MM.1S (cell line): ENCODE measurements at regions not wholly inside any gene's neighbourhood (a gene's known extent, or its start where the extent isn't known, plus 50 kb on each side); places are given as distances from the start of the nearest gene placed in this dataset.

Experiments
- DNase-seq: peaks from one replicate; pipeline ENCODE4 v3.0.0-alpha.2; 2015
- H2AFZ ChIP-seq: fragments of 300-600 bp; sonication (generic); 2 replicates; pipeline ENCODE4 v1.6.0; 2016; ENCODE audit warnings: antibody characterized with exemption, low read length
- H3F3A ChIP-seq: fragments of 300-600 bp; sonication (generic); 2 replicates; pipeline ENCODE4 v1.6.1; 2016; ENCODE audit warnings: mild to moderate bottlenecking, antibody characterized with exemption, low read length, moderate library complexity, mixed read lengths; ENCODE audit not compliant: insufficient read depth
- H3K27ac ChIP-seq: fragments of 300-600 bp; sonication (generic); 2 replicates; pipeline ENCODE4 v1.5.1; 2016; ENCODE audit warnings: mild to moderate bottlenecking, low read length
- H3K27me3 ChIP-seq: fragments of 300-600 bp; sonication (generic); replicated peaks from 2 replicates; pipeline ENCODE4 v1.6.0; 2016; ENCODE audit warnings: low read length; ENCODE audit not compliant: insufficient read depth
- H3K36me3 ChIP-seq: fragments of 300-600 bp; sonication (generic); replicated peaks from 2 replicates; pipeline ENCODE4 v1.6.1; 2016; ENCODE audit warnings: mild to moderate bottlenecking, low read length, mixed read lengths; ENCODE audit not compliant: insufficient read depth
- H3K4me1 ChIP-seq: fragments of 300-600 bp; sonication (generic); 2 replicates; pipeline ENCODE4 v1.6.1; 2016; ENCODE audit warnings: low read length, mixed read lengths
- H3K4me2 ChIP-seq: fragments of 300-600 bp; sonication (generic); 2 replicates; pipeline ENCODE4 v1.6.0; 2016; ENCODE audit warnings: low read depth, low read length
- H3K4me3 ChIP-seq: fragments of 300-600 bp; sonication (generic); 2 replicates; pipeline ENCODE4 v1.5.1; 2016; ENCODE audit warnings: low read length, mixed read lengths
- H3K79me2 ChIP-seq: fragments of 300-600 bp; sonication (generic); 2 replicates; pipeline ENCODE4 v1.6.1; 2016; ENCODE audit warnings: mixed run types, low read length, mixed read lengths
- H3K9ac ChIP-seq: fragments of 300-600 bp; sonication (generic); 2 replicates; pipeline ENCODE4 v1.6.1; 2016; ENCODE audit warnings: low read length, mixed read lengths
- H3K9me2 ChIP-seq: fragments of 300-600 bp; sonication (generic); replicated peaks from 2 replicates; pipeline ENCODE4 v1.6.1; 2016; ENCODE audit warnings: mild to moderate bottlenecking, low read length, mixed read lengths; ENCODE audit not compliant: insufficient read depth
- H3K9me3 ChIP-seq: fragments of 300-600 bp; sonication (generic); replicated peaks from 2 replicates; pipeline ENCODE4 v1.6.1; 2016; ENCODE audit warnings: mild to moderate bottlenecking, low read length, mixed read lengths; ENCODE audit not compliant: insufficient read depth
- H4K20me1 ChIP-seq: fragments of 300-600 bp; sonication (generic); 2 replicates; pipeline ENCODE4 v1.6.1; 2016; ENCODE audit warnings: mild to moderate bottlenecking, low read length, moderate library complexity, mixed read lengths; ENCODE audit not compliant: insufficient read depth
- CTCF ChIP-seq: fragments of 300-600 bp; sonication (generic); IDR thresholded peaks from 2 replicates; pipeline ENCODE4 v1.5.1; 2016; ENCODE audit warnings: antibody characterized with exemption, low read length, mixed read lengths
- EZH2 ChIP-seq: fragments of 300-600 bp; sonication (generic); optimal IDR thresholded peaks from 2 replicates; pipeline ENCODE3; 2017; ENCODE audit warnings: low read depth, mild to moderate bottlenecking, antibody characterized with exemption, low read length, mixed read lengths
- EZH2phosphoT487 ChIP-seq: fragments of 300-600 bp; sonication (generic); IDR thresholded peaks from 2 replicates; pipeline ENCODE4 v1.6.1; 2018; ENCODE audit warnings: antibody characterized with exemption, low read length

GRCh38 chr5:56443826-56444225, 210.7 kb upstream of the ANKRD55 start:
- no peak overlapping the region for H3K4me2 ChIP-seq
- H2AFZ ChIP-seq = no peak overlapping the region

GRCh38 chr5:56440871-56441740, 208.0 kb upstream of the ANKRD55 start:
- TF ChIP-seq EZH2 (no peak), EZH2phosphoT487 (no peak), CTCF (no peak)
- Histone ChIP-seq H4K20me1 (no peaks in the 10 kb centered on the region), H2AFZ (no peak overlapping the region), H3K9me3 (no peaks in the 10 kb centered on the region), H3K9me2 (no peaks in the 10 kb centered on the region), H3K27me3 (no peaks in the 10 kb centered on the region), H3K4me1 (peaks cover 7% of the 10 kb centered on the region), H3K36me3 (no peaks in the 10 kb centered on the region), H3K79me2 (no peaks in the 10 kb centered on the region), H3K9ac (no peak overlapping the region), H3K4me2 (no peak overlapping the region), H3F3A (peaks cover 8% of the 10 kb centered on the region; the same call in 1 of the 2 replicates), H3K27ac (no peak overlapping the region), H3K4me3 (no peak overlapping the region)
- no peak for DNase-seq

More at GRCh38 chr5:56443826-56444225, 210.7 kb upstream of the ANKRD55 start:
- no peak overlapping the region for H3K27ac ChIP-seq
- TF ChIP-seq EZH2phosphoT487 (no peak), EZH2 (no peak), CTCF (no peak)
- no peaks in the 10 kb centered on the region for H3K79me2 ChIP-seq
- DNase-seq = no peak
- H3K27me3 ChIP-seq = no peaks in the 10 kb centered on the region
- no peaks in the 10 kb centered on the region for H3K9me2 ChIP-seq
- H3K4me3 ChIP-seq = no peak overlapping the region
- no peaks in the 10 kb centered on the region for H3K36me3 ChIP-seq
- no peaks in the 10 kb centered on the region for H4K20me1 ChIP-seq
- H3F3A ChIP-seq = no peaks in the 10 kb centered on the region
- H3K4me1 ChIP-seq = no peaks in the 10 kb centered on the region
- H3K9ac ChIP-seq = no peak overlapping the region
- H3K9me3 ChIP-seq = no peaks in the 10 kb centered on the region

- H3K36me3 ChIP-seq = no peaks in the 10 kb centered on the region
- TF ChIP-seq EZH2phosphoT487 (no peak), EZH2 (no peak), CTCF (no peak)
- no peak overlapping the region for H3K4me2 ChIP-seq
- no peak overlapping the region for H2AFZ ChIP-seq
- no peaks in the 10 kb centered on the region for H3K9me2 ChIP-seq
- H3K9me3 ChIP-seq = no peaks in the 10 kb centered on the region
- H3K9ac ChIP-seq = no peak overlapping the region
- peaks cover 10% of the 10 kb centered on the region; the same call in 1 of the 2 replicates for H3F3A ChIP-seq
- no peak for DNase-seq
- H3K4me3 ChIP-seq = no peak overlapping the region
- no peaks in the 10 kb centered on the region for H4K20me1 ChIP-seq
- no peaks in the 10 kb centered on the region for H3K79me2 ChIP-seq
- no peak overlapping the region for H3K27ac ChIP-seq
- H3K27me3 ChIP-seq = no peaks in the 10 kb centered on the region
- H3K4me1 ChIP-seq = peaks cover 13% of the 10 kb centered on the region
Observed at GRCh38 chr5:56434986-56435385, 201.9 kb upstream of the ANKRD55 start.
